Liver (tissue), 8 donors: ENCODE measurements at regions not wholly inside any gene's neighbourhood (a gene's known extent, or its start where the extent isn't known, plus 50 kb on each side); places are given as distances from the start of the nearest gene placed in this dataset.
"Not testable (repeated sequence)": the region's sequence is repeated elsewhere in the genome, so short reads cannot be mapped to it uniquely, and the experiment has no call there.

ENCODE experiments used
- DNase-seq: peaks from one replicate; pipeline ENCODE4 v3.0.0-alpha.2; 2017; ENCODE audit warnings: low spot score
- H3K27ac ChIP-seq, 2 donors: one replicate each; pipeline ENCODE4 v1.7.0; 2013; ENCODE audit warnings: inconsistent platforms in 2 of 2, low read length in 2 of 2, control low read depth in 1 of 2, low read depth in 1 of 2, mild to moderate bottlenecking in 1 of 2
- H3K27me3 ChIP-seq, 4 donors: one replicate each; pipeline versions ENCODE4 v1.6.1 to v1.7.0; 2013; ENCODE audit warnings: low read length in 3 of 4, inconsistent platforms in 1 of 4, mild to moderate bottlenecking in 1 of 4, moderate library complexity in 1 of 4; ENCODE audit not compliant: control insufficient read depth in 4 of 4, insufficient read depth in 4 of 4
- H3K36me3 ChIP-seq, 4 donors: one replicate each; pipeline versions ENCODE4 v1.6.1 to v1.7.0; 2013; ENCODE audit warnings: low read length in 3 of 4, mild to moderate bottlenecking in 3 of 4, low read depth in 1 of 4, moderate library complexity in 1 of 4; ENCODE audit not compliant: control insufficient read depth in 4 of 4, insufficient read depth in 3 of 4
- H3K4me1 ChIP-seq, 4 donors: one replicate each; pipeline versions ENCODE4 v1.6.1 to v1.7.0; 2013; ENCODE audit warnings: low read length in 3 of 4, mild to moderate bottlenecking in 3 of 4, moderate library complexity in 1 of 4; ENCODE audit not compliant: control insufficient read depth in 4 of 4, insufficient read depth in 4 of 4
- H3K4me3 ChIP-seq, 3 donors: one replicate each; pipeline versions ENCODE4 v1.6.1 to v1.7.0; 2013; ENCODE audit warnings: low read length in 3 of 3, control low read depth in 1 of 3, low read depth in 1 of 3, mild to moderate bottlenecking in 1 of 3
- H3K9ac ChIP-seq, 2 donors: one replicate each; pipeline ENCODE4 v1.7.0; 2013; ENCODE audit warnings: low read length in 2 of 2, mild to moderate bottlenecking in 2 of 2, moderate library complexity in 2 of 2, control low read depth in 1 of 2, low read depth in 1 of 2
- H3K9me3 ChIP-seq, 4 donors: one replicate each; pipeline versions ENCODE4 v1.6.1 to v1.7.0; 2013; ENCODE audit warnings: low read length in 3 of 4; ENCODE audit not compliant: control insufficient read depth in 4 of 4
- EGR1 ChIP-seq, 2 donors: IDR thresholded peaks; 2 replicates each; pipeline ENCODE4 v1.6.1; 2016 to 2018; ENCODE audit warnings: antibody characterized with exemption in 2 of 2, low read depth in 2 of 2
- FOXA1 ChIP-seq: IDR thresholded peaks from 2 replicates; pipeline ENCODE4 v1.6.1; 2016; ENCODE audit warnings: antibody characterized with exemption
- GABPA ChIP-seq, 2 donors: IDR thresholded peaks in 1 of 2; conservative IDR thresholded peaks in 1 of 2; 2 replicates each; pipeline ENCODE4 v1.6.1; 2016; ENCODE audit warnings: antibody characterized with exemption in 2 of 2, mild to moderate bottlenecking in 1 of 2, moderate library complexity in 1 of 2
- HNF4A ChIP-seq, 2 donors: conservative IDR thresholded peaks; 2 replicates each; pipeline ENCODE4 v1.6.1; 2016; ENCODE audit warnings: antibody characterized with exemption in 2 of 2, mild to moderate bottlenecking in 2 of 2
- HNF4G ChIP-seq: IDR thresholded peaks from 2 replicates; pipeline ENCODE4 v1.6.1; 2016; ENCODE audit warnings: antibody characterized with exemption
- NR2F2 ChIP-seq: IDR thresholded peaks from 2 replicates; pipeline ENCODE4 v1.6.1; 2016; ENCODE audit warnings: antibody characterized with exemption
- RAD21 ChIP-seq, 2 donors: IDR thresholded peaks; 2 replicates each; pipeline ENCODE4 v1.6.1; 2016; ENCODE audit warnings: antibody characterized with exemption in 2 of 2, mild to moderate bottlenecking in 2 of 2
- REST ChIP-seq: IDR thresholded peaks from 2 replicates; pipeline ENCODE4 v1.6.1; 2016; ENCODE audit warnings: antibody characterized with exemption, mild to moderate bottlenecking
- RXRA ChIP-seq, 2 donors: IDR thresholded peaks; 2 replicates each; pipeline ENCODE4 v1.6.1; 2017 to 2018; ENCODE audit warnings: antibody characterized with exemption in 2 of 2, mild to moderate bottlenecking in 1 of 2
- SP1 ChIP-seq: IDR thresholded peaks from 2 replicates; pipeline ENCODE4 v1.6.1; 2018; ENCODE audit warnings: antibody characterized with exemption, mild to moderate bottlenecking
- TAF1 ChIP-seq: conservative IDR thresholded peaks from 2 replicates; pipeline ENCODE4 v1.6.1; 2016; ENCODE audit warnings: antibody characterized with exemption, mild to moderate bottlenecking
- YY1 ChIP-seq: IDR thresholded peaks from 2 replicates; pipeline ENCODE4 v1.6.1; 2016; ENCODE audit warnings: antibody characterized with exemption, mild to moderate bottlenecking
- WGBS: extraction: QIAGEN DNeasy Blood & Tissue Kit; methylation state at CpG from one replicate; pipeline ENCODE4 v1.1.7; 2013; 5-methylcytosine and 5-hydroxymethylcytosine counted together
- TF ChIP-seq, protein P1 (sequence below): IDR thresholded peaks from 2 replicates; pipeline ENCODE4 v1.6.1; 2016; ENCODE audit warnings: antibody characterized with exemption
- TF ChIP-seq, protein P2 (sequence below): IDR thresholded peaks from 2 replicates; pipeline ENCODE4 v1.6.1; 2016; ENCODE audit warnings: antibody characterized with exemption
- TF ChIP-seq, protein P3 (sequence below): fragments of 150-350 bp; IDR thresholded peaks from 2 replicates; pipeline ENCODE4 v1.5.1; 2017; ENCODE audit warnings: improper control_type of control experiment, low read depth, low read length; ENCODE audit not compliant: missing input control
- TF ChIP-seq, protein P4 (sequence below): IDR thresholded peaks from 2 replicates; pipeline ENCODE4 v1.6.1; 2016; ENCODE audit warnings: antibody characterized with exemption
- donor health status: healthy.
- donor health status: healthy.
- donor health status: healthy.
- donor health status: healthy.
- donor health status: healthy.

GRCh38 chr4:106546370-106546769 is 177.8 kb upstream of the GIMD1 start:
- WGBS = 75% methylated on average over 1 of the region's 1 CpG
- H3K36me3 ChIP-seq = no peaks in the 10 kb centered on the region
- no peaks in the 10 kb centered on the region for H3K9me3 ChIP-seq
- H3K9ac ChIP-seq = no peak overlapping the region
- H3K4me3 ChIP-seq = no peak overlapping the region
- TF ChIP-seq, protein P1, sequence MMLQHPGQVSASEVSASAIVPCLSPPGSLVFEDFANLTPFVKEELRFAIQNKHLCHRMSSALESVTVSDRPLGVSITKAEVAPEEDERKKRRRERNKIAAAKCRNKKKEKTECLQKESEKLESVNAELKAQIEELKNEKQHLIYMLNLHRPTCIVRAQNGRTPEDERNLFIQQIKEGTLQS = no peak
- no peak for TF ChIP-seq TAF1
- TF ChIP-seq SP1 = no peak
- TF ChIP-seq, protein P2, sequence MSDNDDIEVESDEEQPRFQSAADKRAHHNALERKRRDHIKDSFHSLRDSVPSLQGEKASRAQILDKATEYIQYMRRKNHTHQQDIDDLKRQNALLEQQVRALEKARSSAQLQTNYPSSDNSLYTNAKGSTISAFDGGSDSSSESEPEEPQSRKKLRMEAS = no peak
- TF ChIP-seq HNF4G = no peak
- no peak for TF ChIP-seq EGR1 (IDR thresholded peaks at IDR 0.05; ENCODE audit: low read depth in 2 of 2)
- TF ChIP-seq RXRA (IDR thresholded peaks at IDR 0.05) = no peak
- no peak for TF ChIP-seq GABPA (IDR thresholded peaks at IDR 0.05 in 1 of 2, conservative IDR thresholded peaks at IDR 0.05 in 1 of 2)
- TF ChIP-seq YY1 = no peak
- TF ChIP-seq REST = no peak
- no peak for TF ChIP-seq HNF4A (conservative IDR thresholded peaks at IDR 0.05)
- TF ChIP-seq, protein P3, sequence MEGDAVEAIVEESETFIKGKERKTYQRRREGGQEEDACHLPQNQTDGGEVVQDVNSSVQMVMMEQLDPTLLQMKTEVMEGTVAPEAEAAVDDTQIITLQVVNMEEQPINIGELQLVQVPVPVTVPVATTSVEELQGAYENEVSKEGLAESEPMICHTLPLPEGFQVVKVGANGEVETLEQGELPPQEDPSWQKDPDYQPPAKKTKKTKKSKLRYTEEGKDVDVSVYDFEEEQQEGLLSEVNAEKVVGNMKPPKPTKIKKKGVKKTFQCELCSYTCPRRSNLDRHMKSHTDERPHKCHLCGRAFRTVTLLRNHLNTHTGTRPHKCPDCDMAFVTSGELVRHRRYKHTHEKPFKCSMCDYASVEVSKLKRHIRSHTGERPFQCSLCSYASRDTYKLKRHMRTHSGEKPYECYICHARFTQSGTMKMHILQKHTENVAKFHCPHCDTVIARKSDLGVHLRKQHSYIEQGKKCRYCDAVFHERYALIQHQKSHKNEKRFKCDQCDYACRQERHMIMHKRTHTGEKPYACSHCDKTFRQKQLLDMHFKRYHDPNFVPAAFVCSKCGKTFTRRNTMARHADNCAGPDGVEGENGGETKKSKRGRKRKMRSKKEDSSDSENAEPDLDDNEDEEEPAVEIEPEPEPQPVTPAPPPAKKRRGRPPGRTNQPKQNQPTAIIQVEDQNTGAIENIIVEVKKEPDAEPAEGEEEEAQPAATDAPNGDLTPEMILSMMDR = no peak
- no peak for TF ChIP-seq RAD21 (IDR thresholded peaks at IDR 0.05)
- TF ChIP-seq, protein P4, sequence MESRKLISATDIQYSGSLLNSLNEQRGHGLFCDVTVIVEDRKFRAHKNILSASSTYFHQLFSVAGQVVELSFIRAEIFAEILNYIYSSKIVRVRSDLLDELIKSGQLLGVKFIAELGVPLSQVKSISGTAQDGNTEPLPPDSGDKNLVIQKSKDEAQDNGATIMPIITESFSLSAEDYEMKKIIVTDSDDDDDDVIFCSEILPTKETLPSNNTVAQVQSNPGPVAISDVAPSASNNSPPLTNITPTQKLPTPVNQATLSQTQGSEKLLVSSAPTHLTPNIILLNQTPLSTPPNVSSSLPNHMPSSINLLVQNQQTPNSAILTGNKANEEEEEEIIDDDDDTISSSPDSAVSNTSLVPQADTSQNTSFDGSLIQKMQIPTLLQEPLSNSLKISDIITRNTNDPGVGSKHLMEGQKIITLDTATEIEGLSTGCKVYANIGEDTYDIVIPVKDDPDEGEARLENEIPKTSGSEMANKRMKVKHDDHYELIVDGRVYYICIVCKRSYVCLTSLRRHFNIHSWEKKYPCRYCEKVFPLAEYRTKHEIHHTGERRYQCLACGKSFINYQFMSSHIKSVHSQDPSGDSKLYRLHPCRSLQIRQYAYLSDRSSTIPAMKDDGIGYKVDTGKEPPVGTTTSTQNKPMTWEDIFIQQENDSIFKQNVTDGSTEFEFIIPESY = no peak
- TF ChIP-seq NR2F2 = no peak
- no peak for TF ChIP-seq FOXA1
- peaks cover 0 to 2% (median 0%) of the 10 kb centered on the region in 4 donors for H3K27me3 ChIP-seq
- no peak overlapping the region for H3K27ac ChIP-seq
- H3K4me1 ChIP-seq = no peaks in the 10 kb centered on the region
- no peak for DNase-seq

- not testable (repeated sequence) for H3K9ac ChIP-seq, H3K9me3 ChIP-seq, H3K4me3 ChIP-seq, H3K27ac ChIP-seq, H3K4me1 ChIP-seq, H3K36me3 ChIP-seq, H3K27me3 ChIP-seq, DNase-seq
- 91% methylated on average over 1 of the region's 1 CpG for WGBS
Measured at GRCh38 chr4:106542609-106543008, 174.0 kb upstream of the GIMD1 start.
